SK-N-SH (cell line): ENCODE measurements at regions not wholly inside any gene's neighbourhood (a gene's known extent, or its start where the extent isn't known, plus 50 kb on each side); places are given as distances from the start of the nearest gene placed in this dataset.

Source experiments
- CTCF ChIA-PET: fragments of 300-600, 350-600 bp; formaldehyde crosslinking; extraction: SDS; loops from one replicate; lab custom pipeline; 2021; lab: Yijun Ruan, JAX
- POLR2A ChIA-PET: fragments of 350-600 bp; sonication (Branson Sonifier 250); formaldehyde crosslinking; extraction: SDS; loops from one replicate; lab custom pipeline; 2020; ENCODE audit warnings: antibody characterized with exemption, inconsistent platforms; lab: Yijun Ruan, JAX
- DNase-seq: peaks from one replicate; pipeline ENCODE4 v3.0.0; 2012
- H2AFZ ChIP-seq: fragments of 200-600 bp; sonication (generic); 2 replicates; pipeline ENCODE4 v1.8.1; 2016; ENCODE audit warnings: antibody characterized with exemption, mild to moderate bottlenecking, low read depth
- H3F3A ChIP-seq: fragments of 200-600 bp; sonication (generic); replicated peaks from 2 replicates; pipeline ENCODE3; 2016; ENCODE audit warnings: antibody characterized with exemption, mild to moderate bottlenecking; ENCODE audit not compliant: insufficient read depth
- H3K27ac ChIP-seq, 2 experiments: fragments of 200-500 bp in 1 of 2; fragments of 200-600 bp in 1 of 2; sonication (Bioruptor generic) in 1 of 2; sonication (generic), shearing (Covaris generic) in 1 of 2; 2 replicates each; pipeline versions ENCODE4 v1.5.1 to v1.6.1; 2014 to 2016; ENCODE audit warnings: low read depth in 2 of 2, inconsistent platforms in 1 of 2, low read length in 1 of 2, mild to moderate bottlenecking in 1 of 2, mixed read lengths in 1 of 2
- H3K27me3 ChIP-seq: fragments of 200-600 bp; sonication (generic), shearing (Covaris generic); 2 replicates; pipeline ENCODE4 v1.6.1; 2016; ENCODE audit warnings: mixed run types; ENCODE audit not compliant: insufficient read depth
- H3K36me3 ChIP-seq, 2 experiments: fragments of 200-500 bp in 1 of 2; fragments of 200-600 bp in 1 of 2; sonication (Bioruptor generic) in 1 of 2; sonication (generic) in 1 of 2; replicated peaks in 1 of 2; 2 replicates each; pipeline versions ENCODE3 to v1.5.1; 2014 to 2016; ENCODE audit warnings: low read length in 1 of 2, mild to moderate bottlenecking in 1 of 2; ENCODE audit not compliant: insufficient read depth in 2 of 2, control insufficient read depth in 1 of 2
- H3K4me1 ChIP-seq, 2 experiments: fragments of 200-500 bp in 1 of 2; fragments of 200-600 bp in 1 of 2; sonication (Bioruptor generic) in 1 of 2; sonication (generic), shearing (Covaris generic) in 1 of 2; 2 replicates each; pipeline versions ENCODE4 v1.5.1 to v1.6.1; 2014 to 2016; ENCODE audit warnings: low read depth in 1 of 2, low read length in 1 of 2, mixed run types in 1 of 2; ENCODE audit not compliant: insufficient read depth in 2 of 2, control insufficient read depth in 1 of 2
- H3K4me2 ChIP-seq: fragments of 200-600 bp; sonication (generic), shearing (Covaris generic); 2 replicates; pipeline ENCODE4 v1.6.1; 2017; ENCODE audit warnings: mixed run types
- H3K4me3 ChIP-seq, 2 experiments: fragments of 200-500 bp in 1 of 2; fragments of 200-600 bp in 1 of 2; sonication (Bioruptor generic) in 1 of 2; sonication (generic), shearing (Covaris generic) in 1 of 2; 2 replicates each; pipeline versions ENCODE4 v1.5.1 to v1.8.1; 2014 to 2016; ENCODE audit warnings: low read depth in 2 of 2, inconsistent platforms in 1 of 2, low read length in 1 of 2, mild to moderate bottlenecking in 1 of 2, mixed read lengths in 1 of 2, moderate library complexity in 1 of 2
- H3K79me2 ChIP-seq: fragments of 200-600 bp; sonication (generic); 2 replicates; pipeline ENCODE4 v1.8.1; 2017; ENCODE audit warnings: mild to moderate bottlenecking; ENCODE audit not compliant: insufficient read depth
- H3K9ac ChIP-seq: fragments of 200-600 bp; sonication (generic); 2 replicates; pipeline ENCODE4 v1.6.1; 2017; ENCODE audit warnings: mixed run types
- H3K9me2 ChIP-seq: fragments of 200-600 bp; sonication (generic); 2 replicates; pipeline ENCODE4 v1.6.1; 2017; ENCODE audit warnings: mixed run types
- H3K9me3 ChIP-seq: fragments of 200-600 bp; sonication (generic); 2 replicates; pipeline ENCODE4 v1.6.1; 2017; ENCODE audit warnings: mixed run types, mild to moderate bottlenecking, moderate library complexity
- H4K20me1 ChIP-seq: fragments of 200-600 bp; sonication (generic); 2 replicates; pipeline ENCODE4 v1.6.1; 2017; ENCODE audit warnings: mild to moderate bottlenecking, mixed run types; ENCODE audit not compliant: insufficient read depth
- ELF1 ChIP-seq: IDR thresholded peaks from 2 replicates; pipeline ENCODE4 v1.4.0; 2012
- EP300 ChIP-seq, 2 experiments: IDR thresholded peaks; 2 replicates each; pipeline versions ENCODE4 v1.4.0 to v1.6.1; 2012; ENCODE audit warnings: borderline replicate concordance in 1 of 2, low read depth in 1 of 2, low read length in 1 of 2
- EZH2phosphoT487 ChIP-seq: fragments of 200-600 bp; sonication (generic); IDR thresholded peaks from 2 replicates; pipeline ENCODE4 v1.6.1; 2017; ENCODE audit warnings: low read depth, mixed run types, mild to moderate bottlenecking, antibody characterized with exemption, moderate library complexity, borderline replicate concordance
- FOSL2 ChIP-seq: IDR thresholded peaks from 2 replicates; pipeline ENCODE4 v1.4.0; 2012; ENCODE audit warnings: low read depth, mild to moderate bottlenecking, moderate library complexity, borderline replicate concordance
- FOXJ3 ChIP-seq: sonication (generic); formaldehyde crosslinking; IDR thresholded peaks from 2 replicates; pipeline ENCODE4 v1.5.1; 2020; ENCODE audit warnings: mild to moderate bottlenecking, missing genetic modification reagents
- FOXM1 ChIP-seq: IDR thresholded peaks from 2 replicates; pipeline ENCODE4 v1.4.0; 2012; ENCODE audit warnings: low read depth, mild to moderate bottlenecking
- GABPA ChIP-seq: IDR thresholded peaks from 2 replicates; pipeline ENCODE4 v1.4.0; 2012; ENCODE audit warnings: low read depth, mild to moderate bottlenecking
- MXI1 ChIP-seq: IDR thresholded peaks from 2 replicates; pipeline ENCODE4 v1.6.1; 2012; ENCODE audit warnings: mild to moderate bottlenecking, low read depth, low read length, improper control_type of control experiment
- NFIC ChIP-seq: IDR thresholded peaks from 2 replicates; pipeline ENCODE4 v1.4.0; 2012; ENCODE audit warnings: borderline replicate concordance
- POLR2AphosphoS5 ChIP-seq: IDR thresholded peaks from 2 replicates; pipeline ENCODE4 v1.6.1; 2012; ENCODE audit warnings: low read depth, low read length
- RAD21 ChIP-seq: IDR thresholded peaks from 2 replicates; pipeline ENCODE4 v1.6.1; 2012; ENCODE audit warnings: mild to moderate bottlenecking, low read length
- RFX5 ChIP-seq: IDR thresholded peaks from 2 replicates; pipeline ENCODE4 v1.6.1; 2012; ENCODE audit warnings: mild to moderate bottlenecking, improper control_type of control experiment, low read length
- SMC3 ChIP-seq: IDR thresholded peaks from 2 replicates; pipeline ENCODE4 v1.6.1; 2012; ENCODE audit warnings: low read depth, low read length, improper control_type of control experiment
- TAF1 ChIP-seq: IDR thresholded peaks from 2 replicates; pipeline ENCODE4 v1.6.1; 2012; ENCODE audit warnings: low read depth, mild to moderate bottlenecking, low read length, moderate library complexity, borderline replicate concordance
- TCF12 ChIP-seq: IDR thresholded peaks from 2 replicates; pipeline ENCODE4 v1.4.0; 2012
- YY1 ChIP-seq: IDR thresholded peaks from 2 replicates; pipeline ENCODE4 v1.4.0; 2012; ENCODE audit warnings: low read depth, mild to moderate bottlenecking
- WGBS: methylation state at CpG from one replicate; pipeline ENCODE4 v1.1.6; 2017; ENCODE audit warnings: low lambda C conversion rate; 5-methylcytosine and 5-hydroxymethylcytosine counted together
- TF ChIP-seq, protein P1 (sequence below): IDR thresholded peaks from 2 replicates; pipeline ENCODE4 v1.4.0; 2012; ENCODE audit warnings: low read depth, borderline replicate concordance
- TF ChIP-seq, protein P2 (sequence below): fragments of 200-600 bp; sonication (generic); IDR thresholded peaks from 2 replicates; pipeline ENCODE4 v1.6.1; 2017; ENCODE audit warnings: antibody characterized with exemption, mild to moderate bottlenecking, moderate library complexity
- TF ChIP-seq, protein P3 (sequence below): IDR thresholded peaks from 2 replicates; pipeline ENCODE4 v1.4.0; 2012; ENCODE audit warnings: low read depth
- TF ChIP-seq, protein P4 (sequence below): IDR thresholded peaks from 2 replicates; pipeline ENCODE4 v1.6.1; 2012; ENCODE audit warnings: mild to moderate bottlenecking, low read depth, low read length, moderate library complexity
- TF ChIP-seq, protein P5 (sequence below): IDR thresholded peaks from 2 replicates; pipeline ENCODE4; 2012
- TF ChIP-seq, protein P6 (sequence below): IDR thresholded peaks from 2 replicates; pipeline ENCODE4 v1.4.0; 2012; ENCODE audit warnings: low read depth, borderline replicate concordance

DNA sequence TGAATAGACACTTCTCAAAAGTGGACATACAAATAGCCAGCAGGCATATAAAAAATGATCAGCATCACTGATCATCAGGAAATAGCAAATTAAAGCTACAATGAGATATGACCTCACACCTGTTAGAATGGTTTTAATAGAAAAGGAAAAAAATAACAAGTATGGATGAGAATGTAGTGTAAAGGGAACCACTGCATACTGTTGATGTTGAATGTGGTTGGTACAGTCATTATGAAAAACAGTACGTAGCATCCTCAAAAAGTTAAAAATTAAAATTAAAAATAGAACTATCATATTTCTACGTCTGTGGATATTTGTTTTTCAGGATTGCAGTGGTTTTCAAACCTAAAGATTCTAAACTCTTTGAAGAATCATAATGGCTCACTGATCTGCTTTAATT lies 215.1 kb upstream of the NREP start (continued):
- TF ChIP-seq, protein P1, sequence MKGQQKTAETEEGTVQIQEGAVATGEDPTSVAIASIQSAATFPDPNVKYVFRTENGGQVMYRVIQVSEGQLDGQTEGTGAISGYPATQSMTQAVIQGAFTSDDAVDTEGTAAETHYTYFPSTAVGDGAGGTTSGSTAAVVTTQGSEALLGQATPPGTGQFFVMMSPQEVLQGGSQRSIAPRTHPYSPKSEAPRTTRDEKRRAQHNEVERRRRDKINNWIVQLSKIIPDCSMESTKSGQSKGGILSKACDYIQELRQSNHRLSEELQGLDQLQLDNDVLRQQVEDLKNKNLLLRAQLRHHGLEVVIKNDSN, result no peak
- TF ChIP-seq YY1 (no peak), FOXJ3 (CRISPR knock-in tag) (no peak), EZH2phosphoT487 (no peak), SMC3 (no peak)
- TF ChIP-seq, protein P2, sequence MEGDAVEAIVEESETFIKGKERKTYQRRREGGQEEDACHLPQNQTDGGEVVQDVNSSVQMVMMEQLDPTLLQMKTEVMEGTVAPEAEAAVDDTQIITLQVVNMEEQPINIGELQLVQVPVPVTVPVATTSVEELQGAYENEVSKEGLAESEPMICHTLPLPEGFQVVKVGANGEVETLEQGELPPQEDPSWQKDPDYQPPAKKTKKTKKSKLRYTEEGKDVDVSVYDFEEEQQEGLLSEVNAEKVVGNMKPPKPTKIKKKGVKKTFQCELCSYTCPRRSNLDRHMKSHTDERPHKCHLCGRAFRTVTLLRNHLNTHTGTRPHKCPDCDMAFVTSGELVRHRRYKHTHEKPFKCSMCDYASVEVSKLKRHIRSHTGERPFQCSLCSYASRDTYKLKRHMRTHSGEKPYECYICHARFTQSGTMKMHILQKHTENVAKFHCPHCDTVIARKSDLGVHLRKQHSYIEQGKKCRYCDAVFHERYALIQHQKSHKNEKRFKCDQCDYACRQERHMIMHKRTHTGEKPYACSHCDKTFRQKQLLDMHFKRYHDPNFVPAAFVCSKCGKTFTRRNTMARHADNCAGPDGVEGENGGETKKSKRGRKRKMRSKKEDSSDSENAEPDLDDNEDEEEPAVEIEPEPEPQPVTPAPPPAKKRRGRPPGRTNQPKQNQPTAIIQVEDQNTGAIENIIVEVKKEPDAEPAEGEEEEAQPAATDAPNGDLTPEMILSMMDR, result no peak

DNA sequence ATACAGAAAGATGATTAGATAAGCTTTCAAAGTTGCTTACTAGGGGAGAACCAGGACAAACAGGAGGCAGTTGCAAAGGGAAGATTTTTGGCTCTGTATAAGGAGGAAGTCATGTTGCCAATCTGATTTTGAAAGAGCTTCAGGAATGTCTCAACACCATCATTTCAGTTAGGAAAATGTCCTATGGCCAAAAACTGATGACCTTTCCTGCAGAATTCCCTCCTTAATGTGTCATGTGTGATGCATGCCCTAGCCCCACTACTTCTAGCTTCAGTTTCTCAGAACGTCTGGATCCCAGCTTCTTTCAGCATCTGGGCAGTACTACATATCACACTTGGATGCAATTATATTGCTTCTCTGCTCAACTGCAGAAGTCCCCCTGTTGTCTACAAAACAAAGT lies 211.5 kb upstream of the NREP start:
- Histone ChIP-seq H3K4me2 (no peak overlapping the region), H3K27ac (peak overlapping the region in 1 of 2 experiments; percentile 54; a peak in 2 of 4 replicates), H3K4me1 (peaks cover 0 to 6% of the 10 kb centered on the region in 2 experiments; a peak in 2 of 4 replicates), H3K36me3 (no peaks in the 10 kb centered on the region), H3K79me2 (no peaks in the 10 kb centered on the region), H3K9me2 (no peaks in the 10 kb centered on the region), H3K9me3 (no peaks in the 10 kb centered on the region), H4K20me1 (no peaks in the 10 kb centered on the region), H3K9ac (no peak overlapping the region), H2AFZ (peak overlapping the region; percentile 67), H3K27me3 (no peaks in the 10 kb centered on the region), H3K4me3 (no peak overlapping the region), H3F3A (peaks cover 4% of the 10 kb centered on the region)
- DNase-seq, result no peak
- ChIA-PET POLR2A (no interaction called here), CTCF (no interaction called here)
- 30% methylated on average over 1 of the region's 1 CpG for WGBS
- TF ChIP-seq FOXM1 (no peak), NFIC (peak; percentile 53), GABPA (no peak), FOSL2 (no peak), TAF1 (no peak), POLR2AphosphoS5 (no peak), MXI1 (no peak), ELF1 (no peak), FOXJ3 (CRISPR knock-in tag) (no peak), RFX5 (no peak), EP300 (IDR thresholded peaks at IDR 0.05; ENCODE audit: borderline replicate concordance in 1 of 2, low read depth in 1 of 2, low read length in 1 of 2) (0 out of 4 replicates have a peak, but pooled peaks of 1 of the 2 experiments have one; percentile 23), RAD21 (no peak), TCF12 (peak; percentile 24)
- TF ChIP-seq, protein P3, sequence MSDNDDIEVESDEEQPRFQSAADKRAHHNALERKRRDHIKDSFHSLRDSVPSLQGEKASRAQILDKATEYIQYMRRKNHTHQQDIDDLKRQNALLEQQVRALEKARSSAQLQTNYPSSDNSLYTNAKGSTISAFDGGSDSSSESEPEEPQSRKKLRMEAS, result no peak
- TF ChIP-seq, protein P4, sequence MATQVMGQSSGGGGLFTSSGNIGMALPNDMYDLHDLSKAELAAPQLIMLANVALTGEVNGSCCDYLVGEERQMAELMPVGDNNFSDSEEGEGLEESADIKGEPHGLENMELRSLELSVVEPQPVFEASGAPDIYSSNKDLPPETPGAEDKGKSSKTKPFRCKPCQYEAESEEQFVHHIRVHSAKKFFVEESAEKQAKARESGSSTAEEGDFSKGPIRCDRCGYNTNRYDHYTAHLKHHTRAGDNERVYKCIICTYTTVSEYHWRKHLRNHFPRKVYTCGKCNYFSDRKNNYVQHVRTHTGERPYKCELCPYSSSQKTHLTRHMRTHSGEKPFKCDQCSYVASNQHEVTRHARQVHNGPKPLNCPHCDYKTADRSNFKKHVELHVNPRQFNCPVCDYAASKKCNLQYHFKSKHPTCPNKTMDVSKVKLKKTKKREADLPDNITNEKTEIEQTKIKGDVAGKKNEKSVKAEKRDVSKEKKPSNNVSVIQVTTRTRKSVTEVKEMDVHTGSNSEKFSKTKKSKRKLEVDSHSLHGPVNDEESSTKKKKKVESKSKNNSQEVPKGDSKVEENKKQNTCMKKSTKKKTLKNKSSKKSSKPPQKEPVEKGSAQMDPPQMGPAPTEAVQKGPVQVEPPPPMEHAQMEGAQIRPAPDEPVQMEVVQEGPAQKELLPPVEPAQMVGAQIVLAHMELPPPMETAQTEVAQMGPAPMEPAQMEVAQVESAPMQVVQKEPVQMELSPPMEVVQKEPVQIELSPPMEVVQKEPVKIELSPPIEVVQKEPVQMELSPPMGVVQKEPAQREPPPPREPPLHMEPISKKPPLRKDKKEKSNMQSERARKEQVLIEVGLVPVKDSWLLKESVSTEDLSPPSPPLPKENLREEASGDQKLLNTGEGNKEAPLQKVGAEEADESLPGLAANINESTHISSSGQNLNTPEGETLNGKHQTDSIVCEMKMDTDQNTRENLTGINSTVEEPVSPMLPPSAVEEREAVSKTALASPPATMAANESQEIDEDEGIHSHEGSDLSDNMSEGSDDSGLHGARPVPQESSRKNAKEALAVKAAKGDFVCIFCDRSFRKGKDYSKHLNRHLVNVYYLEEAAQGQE, result no peak
- TF ChIP-seq, protein P1, result no peak
- TF ChIP-seq, protein P5, sequence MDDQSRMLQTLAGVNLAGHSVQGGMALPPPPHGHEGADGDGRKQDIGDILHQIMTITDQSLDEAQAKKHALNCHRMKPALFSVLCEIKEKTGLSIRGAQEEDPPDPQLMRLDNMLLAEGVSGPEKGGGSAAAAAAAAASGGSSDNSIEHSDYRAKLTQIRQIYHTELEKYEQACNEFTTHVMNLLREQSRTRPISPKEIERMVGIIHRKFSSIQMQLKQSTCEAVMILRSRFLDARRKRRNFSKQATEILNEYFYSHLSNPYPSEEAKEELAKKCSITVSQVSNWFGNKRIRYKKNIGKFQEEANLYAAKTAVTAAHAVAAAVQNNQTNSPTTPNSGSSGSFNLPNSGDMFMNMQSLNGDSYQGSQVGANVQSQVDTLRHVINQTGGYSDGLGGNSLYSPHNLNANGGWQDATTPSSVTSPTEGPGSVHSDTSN, result peak; percentile 16; the same call in 1 of the 2 replicates
- TF ChIP-seq, protein P6, sequence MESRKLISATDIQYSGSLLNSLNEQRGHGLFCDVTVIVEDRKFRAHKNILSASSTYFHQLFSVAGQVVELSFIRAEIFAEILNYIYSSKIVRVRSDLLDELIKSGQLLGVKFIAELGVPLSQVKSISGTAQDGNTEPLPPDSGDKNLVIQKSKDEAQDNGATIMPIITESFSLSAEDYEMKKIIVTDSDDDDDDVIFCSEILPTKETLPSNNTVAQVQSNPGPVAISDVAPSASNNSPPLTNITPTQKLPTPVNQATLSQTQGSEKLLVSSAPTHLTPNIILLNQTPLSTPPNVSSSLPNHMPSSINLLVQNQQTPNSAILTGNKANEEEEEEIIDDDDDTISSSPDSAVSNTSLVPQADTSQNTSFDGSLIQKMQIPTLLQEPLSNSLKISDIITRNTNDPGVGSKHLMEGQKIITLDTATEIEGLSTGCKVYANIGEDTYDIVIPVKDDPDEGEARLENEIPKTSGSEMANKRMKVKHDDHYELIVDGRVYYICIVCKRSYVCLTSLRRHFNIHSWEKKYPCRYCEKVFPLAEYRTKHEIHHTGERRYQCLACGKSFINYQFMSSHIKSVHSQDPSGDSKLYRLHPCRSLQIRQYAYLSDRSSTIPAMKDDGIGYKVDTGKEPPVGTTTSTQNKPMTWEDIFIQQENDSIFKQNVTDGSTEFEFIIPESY, result no peak
